Liver (tissue), 8 donors: ENCODE measurements at regions not wholly inside any gene's neighbourhood (a gene's known extent, or its start where the extent isn't known, plus 50 kb on each side); places are given as distances from the start of the nearest gene placed in this dataset.

Experiments used
- DNase-seq: peaks from one replicate; pipeline ENCODE4 v3.0.0-alpha.2; 2017; ENCODE audit warnings: low spot score
- H3K27ac ChIP-seq, 2 donors: one replicate each; pipeline ENCODE4 v1.7.0; 2013; ENCODE audit warnings: inconsistent platforms in 2 of 2, low read length in 2 of 2, control low read depth in 1 of 2, low read depth in 1 of 2, mild to moderate bottlenecking in 1 of 2
- H3K27me3 ChIP-seq, 4 donors: one replicate each; pipeline versions ENCODE4 v1.6.1 to v1.7.0; 2013; ENCODE audit warnings: low read length in 3 of 4, inconsistent platforms in 1 of 4, mild to moderate bottlenecking in 1 of 4, moderate library complexity in 1 of 4; ENCODE audit not compliant: control insufficient read depth in 4 of 4, insufficient read depth in 4 of 4
- H3K36me3 ChIP-seq, 4 donors: one replicate each; pipeline versions ENCODE4 v1.6.1 to v1.7.0; 2013; ENCODE audit warnings: low read length in 3 of 4, mild to moderate bottlenecking in 3 of 4, low read depth in 1 of 4, moderate library complexity in 1 of 4; ENCODE audit not compliant: control insufficient read depth in 4 of 4, insufficient read depth in 3 of 4
- H3K4me1 ChIP-seq, 4 donors: one replicate each; pipeline versions ENCODE4 v1.6.1 to v1.7.0; 2013; ENCODE audit warnings: low read length in 3 of 4, mild to moderate bottlenecking in 3 of 4, moderate library complexity in 1 of 4; ENCODE audit not compliant: control insufficient read depth in 4 of 4, insufficient read depth in 4 of 4
- H3K4me3 ChIP-seq, 3 donors: one replicate each; pipeline versions ENCODE4 v1.6.1 to v1.7.0; 2013; ENCODE audit warnings: low read length in 3 of 3, control low read depth in 1 of 3, low read depth in 1 of 3, mild to moderate bottlenecking in 1 of 3
- H3K9ac ChIP-seq, 2 donors: one replicate each; pipeline ENCODE4 v1.7.0; 2013; ENCODE audit warnings: low read length in 2 of 2, mild to moderate bottlenecking in 2 of 2, moderate library complexity in 2 of 2, control low read depth in 1 of 2, low read depth in 1 of 2
- H3K9me3 ChIP-seq, 4 donors: one replicate each; pipeline versions ENCODE4 v1.6.1 to v1.7.0; 2013; ENCODE audit warnings: low read length in 3 of 4; ENCODE audit not compliant: control insufficient read depth in 4 of 4
- ATF3 ChIP-seq: IDR thresholded peaks from 2 replicates; pipeline ENCODE4 v1.6.1; 2016; ENCODE audit warnings: antibody characterized with exemption
- EGR1 ChIP-seq, 2 donors: IDR thresholded peaks; 2 replicates each; pipeline ENCODE4 v1.6.1; 2016 to 2018; ENCODE audit warnings: antibody characterized with exemption in 2 of 2, low read depth in 2 of 2
- FOXA1 ChIP-seq: IDR thresholded peaks from 2 replicates; pipeline ENCODE4 v1.6.1; 2016; ENCODE audit warnings: antibody characterized with exemption
- HNF4A ChIP-seq, 2 donors: conservative IDR thresholded peaks; 2 replicates each; pipeline ENCODE4 v1.6.1; 2016; ENCODE audit warnings: antibody characterized with exemption in 2 of 2, mild to moderate bottlenecking in 2 of 2
- JUND ChIP-seq, 2 donors: IDR thresholded peaks; 2 replicates each; pipeline ENCODE4 v1.6.1; 2016; ENCODE audit warnings: antibody characterized with exemption in 2 of 2
- MAX ChIP-seq: IDR thresholded peaks from 2 replicates; pipeline ENCODE4 v1.6.1; 2016; ENCODE audit warnings: antibody characterized with exemption
- RAD21 ChIP-seq, 2 donors: IDR thresholded peaks; 2 replicates each; pipeline ENCODE4 v1.6.1; 2016; ENCODE audit warnings: antibody characterized with exemption in 2 of 2, mild to moderate bottlenecking in 2 of 2
- SP1 ChIP-seq: IDR thresholded peaks from 2 replicates; pipeline ENCODE4 v1.6.1; 2018; ENCODE audit warnings: antibody characterized with exemption, mild to moderate bottlenecking
- WGBS: extraction: QIAGEN DNeasy Blood & Tissue Kit; methylation state at CpG from one replicate; pipeline ENCODE4 v1.1.7; 2013; 5-methylcytosine and 5-hydroxymethylcytosine counted together
- TF ChIP-seq, protein P1 (sequence below): fragments of 150-350 bp; IDR thresholded peaks from 2 replicates; pipeline ENCODE4 v1.5.1; 2017; ENCODE audit warnings: improper control_type of control experiment, low read depth, low read length; ENCODE audit not compliant: missing input control
- TF ChIP-seq, protein P2 (sequence below): IDR thresholded peaks from 2 replicates; pipeline ENCODE4 v1.6.1; 2016; ENCODE audit warnings: antibody characterized with exemption, mild to moderate bottlenecking
- donor health status: healthy.
- donor health status: healthy.
- donor health status: healthy.
- donor health status: healthy.
- donor health status: healthy.

DNA sequence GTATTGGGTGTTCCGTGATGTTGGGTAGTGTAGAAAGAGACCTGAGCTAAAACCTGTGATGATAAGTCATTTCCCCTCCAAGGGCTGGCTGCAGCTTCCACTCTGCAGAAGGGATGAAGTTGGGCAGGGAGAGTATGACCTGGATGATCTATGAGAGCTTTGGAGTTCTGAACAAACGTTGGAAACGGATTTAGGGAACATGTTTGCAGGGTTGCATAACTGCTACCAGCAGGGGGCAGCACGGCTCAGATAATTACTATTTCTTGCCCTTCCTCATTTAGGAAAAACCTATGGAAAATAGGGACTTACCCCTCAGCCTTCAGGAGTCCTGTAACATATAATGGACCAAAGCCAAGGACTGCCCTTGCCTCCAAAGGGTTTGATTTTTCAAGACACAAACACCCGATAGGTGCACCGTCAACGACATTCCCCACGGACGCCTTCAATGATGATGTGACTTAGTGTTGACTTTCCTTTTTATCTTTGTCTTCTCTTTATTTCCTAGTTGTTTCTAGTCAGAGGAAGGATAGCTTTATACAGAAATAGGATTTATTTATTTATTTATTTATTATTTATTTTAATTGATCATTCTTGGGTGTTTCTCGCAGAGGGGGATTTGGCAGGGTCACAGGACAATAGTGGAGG is 164.9 kb upstream of the SASH1 start:
- no peak for TF ChIP-seq SP1
- TF ChIP-seq, protein P1, sequence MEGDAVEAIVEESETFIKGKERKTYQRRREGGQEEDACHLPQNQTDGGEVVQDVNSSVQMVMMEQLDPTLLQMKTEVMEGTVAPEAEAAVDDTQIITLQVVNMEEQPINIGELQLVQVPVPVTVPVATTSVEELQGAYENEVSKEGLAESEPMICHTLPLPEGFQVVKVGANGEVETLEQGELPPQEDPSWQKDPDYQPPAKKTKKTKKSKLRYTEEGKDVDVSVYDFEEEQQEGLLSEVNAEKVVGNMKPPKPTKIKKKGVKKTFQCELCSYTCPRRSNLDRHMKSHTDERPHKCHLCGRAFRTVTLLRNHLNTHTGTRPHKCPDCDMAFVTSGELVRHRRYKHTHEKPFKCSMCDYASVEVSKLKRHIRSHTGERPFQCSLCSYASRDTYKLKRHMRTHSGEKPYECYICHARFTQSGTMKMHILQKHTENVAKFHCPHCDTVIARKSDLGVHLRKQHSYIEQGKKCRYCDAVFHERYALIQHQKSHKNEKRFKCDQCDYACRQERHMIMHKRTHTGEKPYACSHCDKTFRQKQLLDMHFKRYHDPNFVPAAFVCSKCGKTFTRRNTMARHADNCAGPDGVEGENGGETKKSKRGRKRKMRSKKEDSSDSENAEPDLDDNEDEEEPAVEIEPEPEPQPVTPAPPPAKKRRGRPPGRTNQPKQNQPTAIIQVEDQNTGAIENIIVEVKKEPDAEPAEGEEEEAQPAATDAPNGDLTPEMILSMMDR: peak; percentile 73
- peak; percentile 83 to 84 for TF ChIP-seq RAD21 (IDR thresholded peaks at IDR 0.05)
- no peak for TF ChIP-seq MAX
- TF ChIP-seq, protein P2, sequence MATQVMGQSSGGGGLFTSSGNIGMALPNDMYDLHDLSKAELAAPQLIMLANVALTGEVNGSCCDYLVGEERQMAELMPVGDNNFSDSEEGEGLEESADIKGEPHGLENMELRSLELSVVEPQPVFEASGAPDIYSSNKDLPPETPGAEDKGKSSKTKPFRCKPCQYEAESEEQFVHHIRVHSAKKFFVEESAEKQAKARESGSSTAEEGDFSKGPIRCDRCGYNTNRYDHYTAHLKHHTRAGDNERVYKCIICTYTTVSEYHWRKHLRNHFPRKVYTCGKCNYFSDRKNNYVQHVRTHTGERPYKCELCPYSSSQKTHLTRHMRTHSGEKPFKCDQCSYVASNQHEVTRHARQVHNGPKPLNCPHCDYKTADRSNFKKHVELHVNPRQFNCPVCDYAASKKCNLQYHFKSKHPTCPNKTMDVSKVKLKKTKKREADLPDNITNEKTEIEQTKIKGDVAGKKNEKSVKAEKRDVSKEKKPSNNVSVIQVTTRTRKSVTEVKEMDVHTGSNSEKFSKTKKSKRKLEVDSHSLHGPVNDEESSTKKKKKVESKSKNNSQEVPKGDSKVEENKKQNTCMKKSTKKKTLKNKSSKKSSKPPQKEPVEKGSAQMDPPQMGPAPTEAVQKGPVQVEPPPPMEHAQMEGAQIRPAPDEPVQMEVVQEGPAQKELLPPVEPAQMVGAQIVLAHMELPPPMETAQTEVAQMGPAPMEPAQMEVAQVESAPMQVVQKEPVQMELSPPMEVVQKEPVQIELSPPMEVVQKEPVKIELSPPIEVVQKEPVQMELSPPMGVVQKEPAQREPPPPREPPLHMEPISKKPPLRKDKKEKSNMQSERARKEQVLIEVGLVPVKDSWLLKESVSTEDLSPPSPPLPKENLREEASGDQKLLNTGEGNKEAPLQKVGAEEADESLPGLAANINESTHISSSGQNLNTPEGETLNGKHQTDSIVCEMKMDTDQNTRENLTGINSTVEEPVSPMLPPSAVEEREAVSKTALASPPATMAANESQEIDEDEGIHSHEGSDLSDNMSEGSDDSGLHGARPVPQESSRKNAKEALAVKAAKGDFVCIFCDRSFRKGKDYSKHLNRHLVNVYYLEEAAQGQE: no peak
- TF ChIP-seq HNF4A (conservative IDR thresholded peaks at IDR 0.05): no peak
- H3K4me3 ChIP-seq: no peak overlapping the region
- no peak overlapping the region for H3K9ac ChIP-seq
- H3K27me3 ChIP-seq: no peaks in the 10 kb centered on the region
- WGBS: 64% methylated on average over 10 of the region's 10 CpGs
- DNase-seq: peak; percentile 54
- H3K27ac ChIP-seq: no peak overlapping the region
- no peaks in the 10 kb centered on the region for H3K9me3 ChIP-seq
- no peaks in the 10 kb centered on the region for H3K36me3 ChIP-seq
- no peaks in the 10 kb centered on the region for H3K4me1 ChIP-seq

DNA sequence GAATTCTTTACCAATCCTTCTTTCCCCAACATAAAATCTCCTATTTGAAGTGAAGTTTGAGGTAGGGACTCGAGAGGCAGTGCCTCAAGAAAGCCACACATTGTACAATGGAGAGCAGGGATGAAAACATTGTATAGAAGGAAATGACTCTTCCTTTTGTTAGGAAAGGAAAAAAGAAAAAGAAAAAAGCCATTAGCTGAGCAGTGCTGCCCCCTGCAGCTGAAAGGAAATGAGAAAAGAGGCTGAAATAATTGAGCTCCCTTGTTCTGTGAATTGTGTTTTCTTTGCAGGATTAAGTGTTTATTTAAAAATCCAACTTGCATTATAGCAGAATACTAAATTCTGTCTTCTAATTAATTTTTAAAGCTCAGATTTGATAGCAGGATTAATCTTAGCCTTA is 162.9 kb upstream of the SASH1 start:
- no peak for TF ChIP-seq ATF3
- TF ChIP-seq EGR1 (IDR thresholded peaks at IDR 0.05; ENCODE audit: low read depth in 2 of 2): no peak
- no peak for TF ChIP-seq FOXA1
- TF ChIP-seq, protein P2: no peak
- TF ChIP-seq JUND (IDR thresholded peaks at IDR 0.05): no peak
- TF ChIP-seq, protein P1: peak; percentile 43
- peak; percentile 63 to 67 for TF ChIP-seq RAD21 (IDR thresholded peaks at IDR 0.05)

More for the DNA sequence above, 162.9 kb upstream of the SASH1 start:
- Histone ChIP-seq H3K9me3 (no peaks in the 10 kb centered on the region), H3K9ac (no peak overlapping the region), H3K27me3 (no peaks in the 10 kb centered on the region), H3K4me3 (no peak overlapping the region), H3K4me1 (no peaks in the 10 kb centered on the region), H3K27ac (no peak overlapping the region), H3K36me3 (no peaks in the 10 kb centered on the region)
- DNase-seq: no peak
- 70% methylated on average over 1 of the region's 1 CpG for WGBS
